ENCODE measurements at regions not wholly inside any gene's neighbourhood (a gene's known extent, or its start where the extent isn't known, plus 50 kb on each side); places are given as distances from the start of the nearest gene placed in this dataset.
"Not testable (repeated sequence)": the region's sequence is repeated elsewhere in the genome, so short reads cannot be mapped to it uniquely, and the experiment has no call there.

DNA sequence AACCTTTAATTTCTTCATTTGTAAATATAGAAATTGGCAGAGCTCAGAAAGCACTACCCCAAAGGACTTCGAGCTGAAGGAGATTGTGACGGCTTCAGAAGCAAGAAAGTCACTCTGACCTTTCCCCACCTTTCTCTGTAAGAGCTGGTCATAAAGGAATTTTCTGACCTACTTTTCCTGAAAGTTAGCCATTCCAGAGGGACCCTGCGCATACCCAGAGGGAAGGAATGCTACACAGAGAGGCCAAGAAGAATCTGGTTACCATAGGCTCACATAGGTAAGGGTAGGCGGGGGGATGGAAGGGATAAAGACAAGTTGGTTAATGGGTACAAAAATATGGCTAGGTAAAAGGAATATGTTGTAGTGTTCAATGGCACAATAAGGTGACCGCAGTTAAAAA is 1080.3 kb downstream of the ZPLD1 start:
- no peak for DNase-seq

DNA sequence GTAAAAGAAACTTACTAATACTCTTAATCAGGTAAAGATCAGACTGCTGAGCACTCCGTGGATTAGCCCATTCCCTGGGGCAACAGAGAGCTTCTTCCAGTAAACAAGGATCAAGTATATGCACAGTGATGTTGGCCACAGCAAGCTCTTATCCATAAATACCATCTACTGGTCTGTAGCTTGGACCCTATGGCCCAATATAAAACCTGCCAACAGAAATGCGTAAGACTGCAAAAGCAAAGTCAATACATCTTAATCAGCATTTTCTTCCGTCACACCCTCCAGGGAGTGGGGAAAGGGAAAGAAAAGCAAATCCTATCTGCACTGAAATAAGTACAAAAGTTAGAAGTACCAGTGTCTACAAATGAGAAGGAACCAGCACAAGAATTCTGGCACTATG is 1082.1 kb downstream of the ZPLD1 start:
- no peak for DNase-seq

DNA sequence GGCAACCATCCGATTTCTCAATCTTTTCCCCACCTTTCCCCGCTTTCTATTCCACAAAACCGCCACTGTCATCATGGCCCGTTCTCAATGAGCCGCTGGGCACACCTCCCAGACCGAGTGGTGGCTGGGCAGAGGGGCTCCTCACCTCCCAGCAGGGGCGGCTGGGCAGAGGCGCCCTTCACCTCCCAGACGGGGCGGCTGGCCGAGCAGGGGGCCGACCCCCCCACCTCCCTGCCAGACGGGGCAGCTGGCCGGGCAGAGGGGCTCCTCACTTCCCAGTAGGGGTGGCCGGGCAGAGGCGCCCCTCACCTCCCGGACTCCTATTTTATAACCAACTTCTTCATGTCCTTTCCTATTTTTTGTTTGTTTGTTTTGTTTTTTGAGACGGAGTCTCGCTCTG is 1096.5 kb downstream of the ZPLD1 start:
- DNase-seq, result not testable (repeated sequence)

DNA sequence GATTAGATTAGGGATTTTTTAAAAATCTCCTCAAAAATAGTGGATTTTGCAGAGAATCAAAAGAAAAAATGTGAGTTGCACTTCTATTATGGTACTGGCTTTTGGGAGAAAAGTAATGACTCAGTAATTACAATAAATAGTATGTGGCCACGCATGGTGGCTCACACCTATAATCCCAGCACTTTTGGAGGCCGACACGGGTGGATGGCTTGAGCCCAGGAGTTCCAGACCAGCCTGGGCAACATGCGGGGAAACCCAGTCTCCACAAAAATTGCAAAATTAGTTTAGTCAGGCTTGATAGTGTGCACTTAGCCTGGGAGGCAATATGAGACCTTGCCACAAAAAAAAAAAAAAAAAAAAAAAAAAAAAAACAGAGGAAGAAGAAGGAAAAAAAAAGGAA is 1098.2 kb downstream of the ZPLD1 start:
- no peak for DNase-seq

DNA sequence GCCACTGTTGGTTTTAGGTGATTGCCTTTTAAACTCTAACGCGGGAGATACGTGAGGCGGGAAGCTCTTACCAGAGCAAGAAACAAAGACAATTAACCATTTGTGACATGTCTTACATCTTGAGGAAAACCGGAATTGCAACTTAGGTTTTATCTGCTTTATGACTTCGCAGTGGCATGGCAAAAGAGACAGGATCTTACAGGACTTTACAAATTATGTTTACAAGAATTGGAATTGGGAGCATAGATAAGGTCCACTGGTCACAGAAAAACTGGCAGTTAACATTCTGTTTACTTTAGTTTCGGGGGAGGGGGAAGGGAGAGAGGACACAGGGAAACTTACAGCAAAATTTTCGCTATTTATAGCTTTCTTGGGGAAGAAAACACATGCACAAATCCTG is 1119.6 kb downstream of the ZPLD1 start:
- DNase-seq, result no peak

DNA sequence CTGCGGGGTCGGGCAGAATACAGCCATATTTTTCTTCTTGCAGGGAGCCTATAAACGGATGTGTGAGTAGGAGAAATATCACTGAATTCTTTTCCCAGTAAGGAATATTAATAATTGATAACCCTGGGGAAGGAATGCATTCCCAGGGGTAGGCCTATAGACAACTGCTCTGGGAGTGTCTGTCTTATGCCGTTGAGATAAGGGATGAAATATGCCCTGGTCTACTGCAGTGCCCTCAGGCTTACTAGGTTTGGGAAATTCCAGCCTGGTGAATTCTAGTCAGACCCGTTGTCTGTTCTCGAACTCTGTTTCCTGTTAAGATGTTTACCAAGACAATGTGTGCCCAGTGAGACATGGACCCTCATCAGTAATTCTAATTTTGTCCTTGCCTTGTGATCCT is 1129.3 kb downstream of the ZPLD1 start:
- DNase-seq, result not testable (repeated sequence)

DNA sequence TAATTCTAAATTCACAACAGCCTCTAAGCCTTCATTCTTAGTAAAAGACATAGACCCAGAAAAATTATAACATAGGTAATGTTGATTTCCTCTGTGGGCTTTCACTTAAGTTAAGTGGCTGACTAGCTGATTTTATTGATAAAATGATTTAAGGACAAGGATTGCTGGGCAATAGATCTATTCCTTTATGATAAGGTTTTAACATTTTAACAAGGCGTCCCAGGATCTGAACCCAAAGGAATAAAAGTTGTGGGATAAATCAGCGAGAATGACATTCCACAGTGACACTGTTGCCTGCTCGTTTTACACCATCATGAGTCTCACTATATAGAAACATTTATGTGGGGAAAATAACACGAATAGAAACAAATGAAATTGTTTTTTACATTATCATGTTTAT is 1151.0 kb downstream of the ZPLD1 start:
- no peak for DNase-seq

DNA sequence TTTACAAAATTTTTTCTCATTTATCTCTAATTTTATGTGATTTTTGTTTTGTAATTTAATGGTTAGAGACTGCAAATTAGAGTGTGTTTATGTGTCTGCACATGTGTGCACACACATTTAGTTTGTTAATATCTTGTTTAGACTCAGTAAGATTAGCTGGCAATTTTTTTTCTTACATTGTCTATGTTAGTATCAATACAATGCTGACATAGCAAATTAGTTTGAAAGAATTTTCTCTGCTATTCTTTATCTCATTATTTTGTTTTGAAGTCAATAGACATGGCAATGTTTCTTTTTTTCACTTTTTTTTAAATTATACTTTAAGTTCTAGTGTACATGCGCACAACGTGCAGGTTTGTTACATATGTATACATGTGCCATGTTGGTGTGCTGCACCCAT is 1155.0 kb downstream of the ZPLD1 start:
- DNase-seq, result no peak

DNA sequence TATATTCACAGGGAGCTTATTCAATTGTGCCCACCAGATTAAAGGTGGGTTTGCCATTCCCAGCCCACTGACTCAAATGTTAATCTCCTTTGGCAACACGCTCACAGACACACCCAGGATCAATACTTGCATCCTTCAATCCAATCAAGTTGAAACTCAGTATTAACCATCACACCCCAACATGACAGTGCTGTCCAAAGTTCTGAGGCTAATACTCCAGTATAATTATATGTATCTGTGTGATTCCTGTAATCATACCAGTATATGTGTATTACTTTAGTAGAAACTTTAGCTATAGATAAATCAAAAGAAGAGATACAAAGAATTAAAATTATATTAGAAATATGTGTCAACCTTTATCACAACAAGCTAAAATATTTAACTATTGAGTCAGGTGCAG is 1166.0 kb downstream of the ZPLD1 start:
- no peak for DNase-seq

DNA sequence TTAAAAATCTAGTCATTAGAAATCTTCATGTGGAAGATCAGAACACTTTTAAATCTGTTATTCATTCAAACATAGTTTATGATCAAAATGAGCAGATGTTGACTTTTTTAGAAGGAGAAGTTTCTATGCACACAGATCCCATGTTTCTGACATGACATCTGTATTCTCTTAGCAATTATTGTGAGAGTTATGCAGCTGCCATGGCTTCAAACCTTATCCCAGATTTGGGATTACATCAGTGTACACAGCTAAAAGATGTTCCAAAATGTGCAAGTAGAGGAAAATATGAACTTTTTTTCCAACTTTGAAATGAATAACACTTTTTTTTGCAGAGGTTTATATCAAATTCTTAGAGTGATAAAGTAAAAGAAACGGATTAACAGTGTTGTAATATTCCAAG is 1166.9 kb downstream of the ZPLD1 start:
- no peak for DNase-seq

DNA sequence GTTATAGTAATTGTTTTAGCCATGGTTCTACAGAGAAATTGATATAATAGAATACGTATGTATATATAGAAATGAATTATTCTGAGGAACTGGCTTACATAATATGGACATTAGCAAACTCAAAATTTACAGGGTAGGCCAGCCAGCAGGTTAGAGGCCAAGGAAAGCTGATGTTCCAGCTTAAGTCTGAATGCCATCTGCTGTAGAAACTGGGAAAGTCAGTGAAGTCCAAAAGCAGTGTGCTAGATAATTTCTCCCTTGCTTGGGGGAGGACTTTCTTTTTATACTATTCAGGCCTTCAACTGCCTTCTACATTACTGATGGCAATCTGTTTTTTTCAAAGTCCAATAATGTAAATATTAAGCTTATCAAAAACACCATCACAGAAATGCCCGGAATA is 1174.7 kb downstream of the ZPLD1 start:
- no peak for DNase-seq

DNA sequence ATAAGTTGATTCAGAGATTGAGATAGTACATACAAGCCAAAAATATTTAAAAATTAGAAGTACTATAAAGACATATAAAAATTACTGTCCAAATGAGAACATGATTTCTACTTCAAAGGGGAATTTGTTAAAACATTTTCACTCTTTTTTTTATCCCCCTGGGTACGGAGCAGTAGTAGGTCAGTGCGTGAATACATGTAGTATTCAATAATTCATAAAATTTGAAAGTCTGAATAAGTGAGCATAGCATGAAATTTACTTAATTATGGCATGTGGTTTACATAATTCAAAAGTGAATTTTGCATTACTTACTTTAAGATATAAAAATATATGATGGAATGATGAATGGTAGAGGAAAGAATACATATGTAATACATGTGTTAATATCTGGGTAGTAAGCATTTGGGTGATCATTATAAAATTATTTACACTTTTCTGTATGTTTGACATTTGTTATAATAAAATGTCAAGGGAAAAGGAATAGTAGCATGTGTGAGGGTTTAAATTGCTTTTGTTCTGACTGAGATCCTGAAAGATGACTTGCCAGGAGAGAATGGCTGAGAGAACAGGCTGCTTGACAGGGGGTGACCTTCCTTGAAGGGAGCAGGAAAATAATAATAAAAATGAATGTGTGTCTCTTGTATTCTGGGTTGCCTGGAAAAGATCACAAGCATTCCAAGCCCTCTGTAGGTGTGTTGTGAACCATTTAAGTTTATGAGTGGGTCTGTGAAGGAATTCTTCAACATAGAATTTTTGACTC is 1178.8 kb downstream of the ZPLD1 start:
- no peak for DNase-seq

DNA sequence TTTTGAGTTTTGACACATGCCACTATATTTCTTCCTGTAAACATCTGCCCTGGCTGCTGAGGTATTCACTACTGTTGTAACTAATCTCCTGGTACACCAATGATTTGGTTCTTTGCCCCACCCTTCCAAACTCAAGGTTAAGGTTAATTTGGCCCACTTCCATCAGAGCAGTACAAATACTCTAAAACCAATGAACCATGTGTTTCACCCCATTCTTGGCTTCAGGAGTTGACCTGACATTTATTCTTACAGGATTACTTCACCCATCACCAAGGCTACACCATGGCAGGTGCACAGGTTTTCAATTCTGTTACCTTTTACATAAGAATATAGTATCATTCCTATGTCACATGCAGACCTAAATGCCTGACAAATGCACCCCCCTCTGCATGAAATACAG is 1179.9 kb downstream of the ZPLD1 start:
- DNase-seq, result no peak

DNA sequence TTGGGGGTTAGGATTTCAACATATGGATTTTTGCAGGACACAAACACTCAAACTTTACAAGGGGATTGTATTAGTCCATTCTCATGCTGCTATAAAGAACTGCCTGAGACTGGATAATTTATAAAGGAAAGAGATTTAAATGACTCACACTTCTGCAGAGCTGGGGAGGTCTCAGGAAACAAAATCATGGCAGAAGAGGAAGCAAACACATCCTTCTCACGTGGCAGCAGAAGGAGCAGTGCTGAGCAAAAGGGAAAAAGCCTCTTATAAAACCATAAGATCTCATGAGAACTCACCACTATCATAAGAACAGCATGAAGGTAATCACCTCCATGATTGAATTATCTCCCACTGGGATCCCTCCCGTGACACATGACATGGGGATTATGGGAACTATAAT is 1183.1 kb downstream of the ZPLD1 start:
- DNase-seq, result no peak

DNA sequence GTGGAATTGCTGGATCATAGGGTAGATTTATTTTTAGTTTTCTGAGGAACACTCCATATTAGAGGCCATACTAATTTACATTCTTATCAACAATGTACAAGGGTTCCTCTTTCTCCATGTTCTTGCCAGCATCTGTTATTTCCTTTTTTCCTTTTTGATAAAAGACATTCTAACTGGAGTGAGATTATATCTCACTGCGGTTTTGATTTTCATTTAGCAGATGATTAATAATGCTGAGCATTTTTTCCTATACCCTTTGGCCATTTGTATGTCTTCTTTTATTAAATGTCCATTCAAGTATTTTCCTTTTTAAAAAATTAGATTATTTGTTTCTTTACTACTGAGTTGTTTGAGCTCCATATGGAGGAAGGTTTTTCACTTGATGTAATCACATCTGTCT is 1189.5 kb downstream of the ZPLD1 start:
- DNase-seq, result no peak

DNA sequence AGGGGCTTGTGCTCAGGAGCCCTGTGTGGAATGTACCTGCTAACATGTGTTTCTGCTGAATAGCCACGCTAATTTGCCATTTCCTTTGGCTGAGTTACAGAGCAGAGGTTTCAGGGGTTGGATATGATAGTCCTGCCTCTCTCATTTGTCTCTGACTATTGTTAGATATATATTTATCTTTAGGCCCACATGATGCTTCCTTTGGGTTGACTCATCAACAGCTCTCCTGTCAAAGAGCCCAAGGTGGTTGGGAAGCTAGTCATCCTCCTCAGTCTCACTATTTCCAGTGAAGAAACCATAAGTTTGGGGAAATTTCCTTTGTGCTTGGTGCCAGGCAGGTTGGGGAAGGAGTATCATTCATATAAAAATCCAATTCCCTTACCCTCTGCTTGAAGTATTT is 1194.6 kb downstream of the ZPLD1 start:
- no peak for DNase-seq

DNA sequence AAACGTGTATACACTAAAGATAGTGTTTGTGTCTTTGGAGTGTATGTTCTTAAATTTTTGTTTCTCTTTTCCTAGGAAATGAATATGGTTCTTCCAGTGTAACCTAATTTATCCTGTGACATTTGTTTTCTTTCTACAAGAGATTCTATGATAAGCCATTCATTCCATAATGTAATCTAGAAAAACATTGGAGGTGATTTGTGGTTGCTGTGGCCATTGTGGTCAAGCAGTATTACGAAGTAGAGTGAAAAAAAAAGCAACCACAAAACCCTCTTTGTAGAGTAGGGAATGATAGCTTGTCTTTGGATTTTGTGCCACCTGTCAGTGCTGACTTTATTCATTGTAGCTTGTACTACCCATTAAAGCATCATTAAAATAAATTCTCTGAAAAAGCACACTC is 1209.6 kb downstream of the ZPLD1 start:
- DNase-seq, result no peak

DNA sequence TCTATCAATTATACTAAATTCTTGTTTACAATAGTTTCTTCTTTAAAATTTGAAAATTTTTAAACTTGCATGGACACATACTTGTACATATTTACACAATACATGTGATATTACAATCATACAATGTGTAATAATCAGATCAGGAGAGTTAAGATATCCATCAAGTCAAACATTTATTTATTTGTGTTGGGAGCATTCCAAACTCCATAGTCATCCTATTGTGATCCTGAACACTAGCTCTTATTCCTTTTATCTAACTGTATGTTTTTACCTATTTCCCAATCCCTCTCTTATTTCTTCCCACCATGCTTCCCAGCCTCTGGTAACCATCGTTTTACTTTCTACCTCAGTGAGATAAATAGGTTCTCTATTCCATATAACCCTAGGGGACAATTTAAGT is 1219.2 kb downstream of the ZPLD1 start:
- no peak for DNase-seq

DNA sequence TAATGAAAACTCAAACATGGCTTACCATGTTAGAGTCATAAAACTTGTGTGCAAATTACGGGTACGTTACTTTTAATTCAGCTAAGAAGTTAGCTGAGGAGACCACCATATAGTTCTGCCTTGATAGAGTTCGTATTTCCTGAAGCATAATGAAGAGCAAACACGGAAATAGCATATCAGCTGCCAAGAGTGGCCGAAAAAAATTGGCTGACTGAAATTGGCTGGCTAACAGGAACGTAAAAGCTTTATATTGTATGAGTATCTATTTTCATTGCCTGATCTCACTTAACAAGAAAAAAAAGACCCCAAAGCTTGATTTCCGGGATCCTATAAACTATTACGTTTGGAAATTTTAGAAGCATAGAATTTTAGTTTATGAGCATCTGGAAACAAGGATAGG is 1222.9 kb downstream of the ZPLD1 start:
- DNase-seq, result no peak

DNA sequence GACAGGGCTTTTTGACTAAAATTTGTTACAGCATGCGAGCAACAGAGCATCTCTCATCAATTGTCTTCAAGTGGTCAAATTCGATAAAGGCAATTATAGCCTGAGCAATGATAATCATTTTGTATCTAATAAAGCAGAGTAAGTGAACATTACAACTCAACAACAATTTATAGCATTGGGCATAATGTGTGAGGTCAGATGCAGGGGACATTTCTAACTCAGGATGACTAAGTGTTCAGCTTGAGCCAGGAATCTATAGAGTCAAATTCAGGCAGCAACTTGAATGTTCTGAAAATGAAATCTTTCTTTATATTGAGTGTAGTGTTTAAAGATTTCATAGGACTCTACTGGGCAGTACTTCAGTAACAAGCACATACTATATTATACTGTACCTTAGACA is 1226.0 kb downstream of the ZPLD1 start:
- no peak for DNase-seq

DNA sequence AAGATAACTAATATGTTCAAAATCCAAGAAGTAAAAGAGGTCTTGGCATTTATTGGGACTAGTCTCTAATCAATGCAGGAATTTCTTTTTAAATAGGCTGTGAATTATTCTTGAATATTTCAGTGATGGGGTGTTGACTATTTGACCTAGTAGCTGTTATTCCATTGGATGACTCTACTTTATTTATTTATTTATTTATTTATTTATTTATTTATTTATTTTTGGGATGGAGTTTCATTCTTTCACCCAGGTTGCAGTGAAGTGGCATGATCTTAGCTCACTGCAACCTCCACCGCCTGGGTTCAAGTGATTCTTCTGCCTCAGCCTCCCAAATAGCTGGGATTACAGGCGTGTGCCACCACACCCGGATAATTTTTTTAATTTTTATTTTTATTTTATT is 1227.8 kb downstream of the ZPLD1 start:
- DNase-seq, result no peak

DNA sequence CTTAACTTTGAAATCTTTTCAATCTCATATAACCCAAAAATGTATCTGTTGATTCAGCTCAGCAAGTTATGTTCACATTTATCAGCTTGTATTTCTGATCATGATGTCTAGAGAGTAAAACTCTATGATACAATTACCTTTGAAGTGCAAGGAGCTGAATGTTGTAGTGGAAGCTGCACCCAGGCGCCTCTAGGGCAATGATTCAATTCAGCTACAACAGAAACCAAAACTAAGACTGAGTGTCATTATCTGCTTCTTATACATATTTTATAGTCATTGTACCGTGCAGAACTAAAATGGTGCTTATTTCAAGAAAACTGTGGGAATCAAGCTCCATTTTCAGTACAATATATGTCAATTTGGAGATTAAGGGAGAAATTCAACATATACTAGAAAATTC is 1237.5 kb downstream of the ZPLD1 start:
- DNase-seq, result no peak

DNA sequence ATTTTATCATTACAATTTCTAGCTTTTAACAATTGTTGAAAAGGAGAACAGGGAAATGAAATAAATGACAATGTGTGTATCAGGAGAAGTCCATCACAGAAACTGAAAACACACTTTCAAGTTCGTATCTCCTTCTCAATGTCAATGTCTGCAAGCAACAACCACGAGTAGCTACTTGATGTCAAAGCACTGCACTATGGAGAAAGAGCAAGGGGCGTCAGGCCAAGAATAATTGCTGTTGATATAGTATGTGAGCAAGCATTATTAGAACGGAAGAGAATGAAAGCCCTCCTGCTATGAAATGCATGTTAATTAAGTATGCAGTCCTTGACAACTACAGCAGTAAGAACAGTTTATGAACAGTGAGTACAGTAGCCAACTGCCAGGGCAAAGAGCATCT is 1250.1 kb downstream of the ZPLD1 start:
- DNase-seq, result no peak

DNA sequence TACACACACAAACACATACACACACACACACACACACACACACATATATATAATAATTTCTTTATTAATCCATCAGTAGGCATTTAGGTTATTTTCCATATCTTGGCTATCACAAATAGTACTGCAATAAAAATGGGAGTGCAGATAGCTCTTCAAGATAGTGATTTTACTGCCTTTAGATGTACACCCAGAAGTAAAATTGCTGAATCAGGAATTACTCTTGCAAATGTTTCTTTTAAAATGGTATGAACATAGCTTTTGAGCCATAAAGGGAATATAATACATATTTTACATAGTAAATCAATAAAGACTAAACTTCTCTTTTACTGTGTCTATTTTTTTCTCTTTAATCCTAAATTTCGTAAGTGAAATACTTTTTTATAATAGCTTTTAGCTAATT is 1251.1 kb downstream of the ZPLD1 start:
- no peak for DNase-seq

DNA sequence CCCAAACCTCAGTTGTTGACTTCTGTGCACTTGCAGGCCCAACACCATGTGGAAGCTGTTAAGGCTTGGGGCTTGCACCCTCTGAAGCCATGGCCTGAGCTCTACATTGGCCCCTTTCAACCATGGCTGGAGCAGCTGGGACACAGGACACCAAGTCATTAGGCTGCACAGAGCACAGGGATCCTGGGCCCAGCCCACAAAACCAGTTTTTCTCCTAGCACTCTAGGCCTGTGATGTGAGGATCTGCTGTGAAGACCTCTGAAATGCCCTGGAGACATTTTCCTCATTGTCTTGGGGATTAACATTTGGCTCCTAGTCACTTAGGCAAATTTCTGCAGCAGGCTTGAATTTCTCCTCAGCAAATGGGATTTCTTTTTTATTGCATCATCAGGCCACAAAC is 1255.7 kb downstream of the ZPLD1 start:
- no peak for DNase-seq

DNA sequence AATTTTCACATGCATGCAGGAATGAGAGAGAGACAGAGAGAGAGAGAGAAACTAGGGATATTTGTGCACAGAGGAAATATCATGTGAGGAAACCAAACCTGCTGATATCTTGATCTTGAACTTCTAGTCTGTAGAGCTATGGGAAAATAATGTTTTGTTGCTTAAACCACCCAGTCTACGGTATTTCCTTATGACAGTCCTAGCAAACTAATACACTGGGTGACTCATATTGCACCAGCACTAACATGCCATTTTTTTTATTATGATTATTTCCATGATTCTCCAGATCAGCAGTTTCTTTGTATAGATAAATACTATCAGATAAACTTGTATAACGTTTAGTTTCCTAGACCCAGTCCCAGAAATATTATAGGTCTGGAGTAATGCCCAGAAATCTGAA is 1259.0 kb downstream of the ZPLD1 start:
- no peak for DNase-seq
